Mucosa of descending colon (tissue), 3 donors: ENCODE measurements at regions not wholly inside any gene's neighbourhood (a gene's known extent, or its start where the extent isn't known, plus 50 kb on each side); places are given as distances from the start of the nearest gene placed in this dataset.

Source experiments
- ATAC-seq: fragments of 200-7000 bp; cut with Tn5 transposase; one replicate; pipeline ENCODE4 v1.9.1; 2020; ENCODE audit warnings: mild to moderate bottlenecking, moderate library complexity
- DNase-seq, 3 donors: peaks; one replicate each; pipeline ENCODE4 v3.0.0-alpha.2; 2020
- H3K36me3 ChIP-seq: fragments of 200-600 bp; one replicate; pipeline ENCODE4 v1.8.0; 2021; ENCODE audit warnings: low read depth, mild to moderate bottlenecking
- H3K4me1 ChIP-seq: fragments of 200-600 bp; one replicate; pipeline ENCODE4 v1.8.0; 2021; ENCODE audit warnings: low read depth, mild to moderate bottlenecking
- H3K4me3 ChIP-seq: fragments of 200-600 bp; one replicate; pipeline ENCODE4 v1.8.0; 2021; ENCODE audit warnings: mild to moderate bottlenecking
- H3K9me3 ChIP-seq: fragments of 200-600 bp; one replicate; pipeline ENCODE4 v1.8.0; 2021; ENCODE audit warnings: mild to moderate bottlenecking
- CTCF ChIP-seq: fragments of 200-600 bp; IDR thresholded peaks from one replicate; pipeline ENCODE4 v1.8.0; 2022; ENCODE audit warnings: antibody characterized with exemption, mild to moderate bottlenecking
- intact Hi-C, 2 donors: fragments of 100-400 bp; cut with DNase I in 1 of 2; cut with micrococcal nuclease in 1 of 2; formaldehyde crosslinking; loops; one replicate each; pipeline versions ENCODE4 v1.11.0 to v1.11.1; 2022; cut with DNase I, micrococcal nuclease
- donor health status: DM: no; HTN: no; CAD: no; lungs with moderate emphysema.
- donor health status: DM: no; HTN: no; CAD: no.
- donor health status: DM: no; HTN: yes; CAD: no.

GRCh38 chr6:139850512-139850911 is 476.1 kb upstream of the CITED2 start:
- H3K4me1 ChIP-seq, result peaks cover 27% of the 10 kb centered on the region
- H3K4me3 ChIP-seq, result no peak overlapping the region
- intact Hi-C loops, result loop anchor here (5.0 to 10.0 kb wide), 2 partner anchors 473 to 476 kb away; partner anchors contain the start of gene CITED2 (in 1 of the 2)

GRCh38 chr6:139847457-139847813 is 473.0 kb upstream of the CITED2 start:
- Histone ChIP-seq H3K4me3 (no peak overlapping the region), H3K4me1 (peaks cover 17% of the 10 kb centered on the region), H3K36me3 (no peaks in the 10 kb centered on the region), H3K9me3 (no peaks in the 10 kb centered on the region)
- intact Hi-C loops, result no loop called here
- DNase-seq (no peak), ATAC-seq (no peak)
- no peak for TF ChIP-seq CTCF

More at GRCh38 chr6:139850512-139850911, 476.1 kb upstream of the CITED2 start:
- Histone ChIP-seq H3K36me3 (no peaks in the 10 kb centered on the region), H3K9me3 (no peaks in the 10 kb centered on the region)
- no peak for DNase-seq
- TF ChIP-seq CTCF, result no peak
- ATAC-seq, result no peak

- no peak for TF ChIP-seq CTCF
- Histone ChIP-seq H3K4me3 (no peak overlapping the region), H3K4me1 (peaks cover 11% of the 10 kb centered on the region), H3K9me3 (no peaks in the 10 kb centered on the region), H3K36me3 (no peaks in the 10 kb centered on the region)
- intact Hi-C loops, result no loop called here
- DNase-seq (peak in 2 of 3 donors; percentile 37 to 65), ATAC-seq (peak; percentile 83)
These were observed 472.3 kb upstream of the CITED2 start for GRCh38 chr6:139846538-139847456.

- H3K4me3 ChIP-seq, result no peak overlapping the region
- no peaks in the 10 kb centered on the region for H3K9me3 ChIP-seq
- DNase-seq (no peak), ATAC-seq (no peak)
- intact Hi-C loops, result no loop called here
- H3K4me1 ChIP-seq, result peaks cover 10% of the 10 kb centered on the region
- no peaks in the 10 kb centered on the region for H3K36me3 ChIP-seq
- TF ChIP-seq CTCF, result no peak
These were observed 470.5 kb upstream of the CITED2 start for GRCh38 chr6:139844907-139845306.

- no peaks in the 10 kb centered on the region for H3K9me3 ChIP-seq
- TF ChIP-seq CTCF, result no peak
- peaks cover 4% of the 10 kb centered on the region for H3K4me1 ChIP-seq
- no peak overlapping the region for H3K4me3 ChIP-seq
- peak in 1 of 3 donors; percentile 22 for DNase-seq
- intact Hi-C loops, result no loop called here
- peak; percentile 66 for ATAC-seq
- H3K36me3 ChIP-seq, result no peaks in the 10 kb centered on the region
These were observed 467.4 kb upstream of the CITED2 start for GRCh38 chr6:139841794-139842215.
